ENCODE measurements at regions not wholly inside any gene's neighbourhood (a gene's known extent, or its start where the extent isn't known, plus 50 kb on each side); places are given as distances from the start of the nearest gene placed in this dataset.

- no peak for FAIRE-seq
- POLR2A ChIA-PET = interaction anchor here (0.9 kb wide), 1 partner anchor 8 kb away, joined by 3 read pairs; no protein-coding TSS in a partner anchor
Observed at GRCh38 chr12:131241517-131241916, 287.8 kb downstream of the ADGRD1 start.

More at GRCh38 chr12:131241517-131241916, 287.8 kb downstream of the ADGRD1 start:
- in situ Hi-C loops (cut with MboI) = no loop called here
- DNase-seq (ENCODE audit: extremely low read depth in 1 of 4, low spot score in 3 of 4) (no peak), ATAC-seq (no peak)
- Histone ChIP-seq H3K4me3 (no peak overlapping the region), H3K27me3 (ENCODE audit: control insufficient read depth in 2 of 2, insufficient read depth in 2 of 2, low read length in 2 of 2) (no peaks in the 10 kb centered on the region), H3K4me1 (replicated peaks in 1 of 2; ENCODE audit: control insufficient read depth in 2 of 2, insufficient read depth in 2 of 2, low read length in 2 of 2) (peaks cover 13 to 35% of the 10 kb centered on the region in 2 experiments), H4K20me1 (replicated peaks; ENCODE audit: control insufficient read depth, insufficient read depth, low read length) (no peaks in the 10 kb centered on the region), H2AFZ (ENCODE audit: low read depth, low read length) (peak overlapping the region; percentile 17; the same call in 1 of the 2 replicates), H3K27ac (ENCODE audit: extremely low read depth, low read depth, low read length) (no peak overlapping the region), H3K9me3 (replicated peaks; ENCODE audit: control insufficient read depth, insufficient read depth, low read depth, low read length) (peaks cover 10% of the 10 kb centered on the region), H3K36me3 (ENCODE audit: control insufficient read depth, insufficient read depth, low read length) (no peaks in the 10 kb centered on the region), H3K4me2 (ENCODE audit: insufficient read depth, low read length) (no peak overlapping the region), H3K9me1 (ENCODE audit: control insufficient read depth, insufficient read depth, low read length) (no peaks in the 10 kb centered on the region), H3K9ac (ENCODE audit: insufficient read depth in 1 of 2, low read depth in 2 of 2, low read length in 2 of 2) (no peak overlapping the region), H3K79me2 (ENCODE audit: control insufficient read depth, insufficient read depth, low read length) (peaks cover 7% of the 10 kb centered on the region; the same call in 1 of the 3 replicates)
- CTCF ChIA-PET (ENCODE audit: low intra/inter-chr PET ratio) = no interaction called here
- BruUV-seq (replicated peaks) = no TSS peak
- intact Hi-C loops (cut with micrococcal nuclease) = no loop called here
- no peak for TF ChIP-seq TOE1 (IDR thresholded peaks at IDR 0.05; ENCODE audit: borderline replicate concordance)
- TF ChIP-seq TOE1 (CRISPR knock-in tag; IDR thresholded peaks at IDR 0.05; ENCODE audit: borderline replicate concordance, low read depth) = no peak
- TF ChIP-seq JUND (IDR thresholded peaks at IDR 0.05; ENCODE audit: borderline replicate concordance, low read depth, low read length) = no peak
- no peak for TF ChIP-seq JUND (tag; IDR thresholded peaks at IDR 0.05; ENCODE audit: borderline replicate concordance, low read depth, low read length)
- no peak for TF ChIP-seq ETV5 (CRISPR knock-in tag; IDR thresholded peaks at IDR 0.05; ENCODE audit: low read depth)
- TF ChIP-seq YY1 (IDR thresholded peaks at IDR 0.05; ENCODE audit: borderline replicate concordance in 1 of 3, control insufficient read depth in 1 of 3, extremely low read depth in 1 of 3, insufficient read depth in 3 of 3, insufficient read length in 1 of 3, insufficient replicate concordance in 2 of 3, low read depth in 1 of 3, low read length in 2 of 3) = no peak
- no peak for TF ChIP-seq ZBTB17 (CRISPR knock-in tag; IDR thresholded peaks at IDR 0.05)
- no peak for TF ChIP-seq ZNF354B (CRISPR knock-in tag; IDR thresholded peaks at IDR 0.05)
- TF ChIP-seq CEBPG (CRISPR knock-in tag; IDR thresholded peaks at IDR 0.05) = peak; percentile 71; the same call in 1 of the 2 replicates
- TF ChIP-seq CEBPG (tag; conservative IDR thresholded peaks at IDR 0.05 in 1 of 2, IDR thresholded peaks at IDR 0.05 in 1 of 2) = no peak; a peak in 1 of 4 replicates
- TF ChIP-seq TRIM24 (IDR thresholded peaks at IDR 0.05) = peak; percentile 47 to 48; a peak in 1 of 4 replicates
- TF ChIP-seq, protein P1, sequence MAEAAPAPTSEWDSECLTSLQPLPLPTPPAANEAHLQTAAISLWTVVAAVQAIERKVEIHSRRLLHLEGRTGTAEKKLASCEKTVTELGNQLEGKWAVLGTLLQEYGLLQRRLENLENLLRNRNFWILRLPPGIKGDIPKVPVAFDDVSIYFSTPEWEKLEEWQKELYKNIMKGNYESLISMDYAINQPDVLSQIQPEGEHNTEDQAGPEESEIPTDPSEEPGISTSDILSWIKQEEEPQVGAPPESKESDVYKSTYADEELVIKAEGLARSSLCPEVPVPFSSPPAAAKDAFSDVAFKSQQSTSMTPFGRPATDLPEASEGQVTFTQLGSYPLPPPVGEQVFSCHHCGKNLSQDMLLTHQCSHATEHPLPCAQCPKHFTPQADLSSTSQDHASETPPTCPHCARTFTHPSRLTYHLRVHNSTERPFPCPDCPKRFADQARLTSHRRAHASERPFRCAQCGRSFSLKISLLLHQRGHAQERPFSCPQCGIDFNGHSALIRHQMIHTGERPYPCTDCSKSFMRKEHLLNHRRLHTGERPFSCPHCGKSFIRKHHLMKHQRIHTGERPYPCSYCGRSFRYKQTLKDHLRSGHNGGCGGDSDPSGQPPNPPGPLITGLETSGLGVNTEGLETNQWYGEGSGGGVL (CRISPR knock-in tag; IDR thresholded peaks at IDR 0.05) = no peak
- TF ChIP-seq ZZZ3 (IDR thresholded peaks at IDR 0.05) = no peak
- no peak for TF ChIP-seq PHB (CRISPR knock-in tag; IDR thresholded peaks at IDR 0.05)
- no peak for TF ChIP-seq ZNF592 (IDR thresholded peaks at IDR 0.05)
